ENCODE measurements at regions not wholly inside any gene's neighbourhood (a gene's known extent, or its start where the extent isn't known, plus 50 kb on each side); places are given as distances from the start of the nearest gene placed in this dataset.

GRCh38 chr2:212644195-212644837 is 105.7 kb upstream of the ERBB4 start:
- TF ChIP-seq GABPA (IDR thresholded peaks at IDR 0.05; ENCODE audit: low read depth) (no peak), POLR2AphosphoS5 (IDR thresholded peaks at IDR 0.05; ENCODE audit: low read depth, low read length) (no peak), SMC3 (IDR thresholded peaks at IDR 0.05; ENCODE audit: low read depth, low read length) (no peak), RXRA (IDR thresholded peaks at IDR 0.05; ENCODE audit: borderline replicate concordance, low read depth) (no peak)
